GM12874 (cell line): ENCODE measurements at regions not wholly inside any gene's neighbourhood (a gene's known extent, or its start where the extent isn't known, plus 50 kb on each side); places are given as distances from the start of the nearest gene placed in this dataset.

ENCODE experiments used
- CTCF ChIP-seq: IDR thresholded peaks from 2 replicates; pipeline ENCODE4 v1.5.1; 2011; ENCODE audit warnings: low read depth, mild to moderate bottlenecking, control low read depth, low read length, moderate library complexity; ENCODE audit not compliant: insufficient read depth

- no peak for TF ChIP-seq CTCF
These were observed 264.3 kb downstream of the ZNF516 start for GRCh38 chr18:76230791-76231190.

- TF ChIP-seq CTCF = no peak
These were observed 266.3 kb downstream of the ZNF516 start for GRCh38 chr18:76228716-76229115.

GRCh38 chr18:76227759-76228158 is 267.3 kb downstream of the ZNF516 start:
- no peak for TF ChIP-seq CTCF

GRCh38 chr18:76223403-76223802 is 271.6 kb downstream of the ZNF516 start:
- TF ChIP-seq CTCF = no peak

- TF ChIP-seq CTCF = no peak
These were observed 276.0 kb downstream of the ZNF516 start for GRCh38 chr18:76219023-76219422.

GRCh38 chr18:76216096-76216495 is 278.9 kb downstream of the ZNF516 start:
- no peak for TF ChIP-seq CTCF

- no peak for TF ChIP-seq CTCF
These were observed 281.1 kb downstream of the ZNF516 start for GRCh38 chr18:76213991-76214390.

GRCh38 chr18:76212960-76213359 is 282.1 kb downstream of the ZNF516 start:
- TF ChIP-seq CTCF = no peak
